ENCODE measurements at regions not wholly inside any gene's neighbourhood (a gene's known extent, or its start where the extent isn't known, plus 50 kb on each side); places are given as distances from the start of the nearest gene placed in this dataset.

- no peak for DNase-seq
- H3K9me3 ChIP-seq: no peaks in the 10 kb centered on the region
- no peak overlapping the region for H3K4me3 ChIP-seq
- intact Hi-C loops (cut with DNase I): no loop called here
- no peaks in the 10 kb centered on the region for H3K27me3 ChIP-seq
- TF ChIP-seq CTCF (IDR thresholded peaks at IDR 0.05): no peak
- no peaks in the 10 kb centered on the region for H3K36me3 ChIP-seq
- H3K4me1 ChIP-seq: no peaks in the 10 kb centered on the region
- 73 to 78% methylated on average over 2 of the region's 2 CpGs for WGBS, 2 donors
- H3K27ac ChIP-seq: no peak overlapping the region
- ATAC-seq: no peak
Measured at GRCh38 chr3:5476403-5476802, 288.9 kb downstream of the EDEM1 start.

- Histone ChIP-seq H3K27me3 (no peaks in the 10 kb centered on the region), H3K4me3 (no peak overlapping the region), H3K4me1 (no peaks in the 10 kb centered on the region), H3K36me3 (no peaks in the 10 kb centered on the region), H3K27ac (no peak overlapping the region), H3K9me3 (no peaks in the 10 kb centered on the region)
- intact Hi-C loops (cut with DNase I): no loop called here
- WGBS, 2 donors: 91 to 94% methylated on average over 2 of the region's 2 CpGs
- no peak for ATAC-seq
- DNase-seq: no peak
- no peak for TF ChIP-seq CTCF (IDR thresholded peaks at IDR 0.05)
Measured at GRCh38 chr3:5479229-5479799, 291.8 kb downstream of the EDEM1 start.

GRCh38 chr3:5480190-5480589, 292.7 kb downstream of the EDEM1 start:
- Histone ChIP-seq H3K9me3 (no peaks in the 10 kb centered on the region), H3K36me3 (no peaks in the 10 kb centered on the region), H3K27me3 (no peaks in the 10 kb centered on the region), H3K4me1 (no peaks in the 10 kb centered on the region), H3K27ac (no peak overlapping the region), H3K4me3 (no peak overlapping the region)
- 76 to 82% methylated on average over 8 of the region's 8 CpGs for WGBS, 2 donors
- DNase-seq (no peak), ATAC-seq (no peak)
- no peak for TF ChIP-seq CTCF (IDR thresholded peaks at IDR 0.05)
- intact Hi-C loops (cut with DNase I): no loop called here

- DNase-seq: no peak
- Histone ChIP-seq H3K36me3 (no peaks in the 10 kb centered on the region), H3K27ac (no peak overlapping the region), H3K9me3 (no peaks in the 10 kb centered on the region), H3K27me3 (no peaks in the 10 kb centered on the region), H3K4me3 (no peak overlapping the region), H3K4me1 (no peaks in the 10 kb centered on the region)
- ATAC-seq: no peak
- WGBS, 2 donors: 67 to 73% methylated on average over 5 of the region's 5 CpGs
- TF ChIP-seq CTCF (IDR thresholded peaks at IDR 0.05): no peak
- intact Hi-C loops (cut with DNase I): no loop called here
Measured at GRCh38 chr3:5485427-5485826, 297.9 kb downstream of the EDEM1 start.

Measured in heart right ventricle (tissue), 16 donors.